Esophagus mucosa (tissue), 1 donor: ENCODE measurements at regions not wholly inside any gene's neighbourhood (a gene's known extent, or its start where the extent isn't known, plus 50 kb on each side); places are given as distances from the start of the nearest gene placed in this dataset.
"Not testable (repeated sequence)": the region's sequence is repeated elsewhere in the genome, so short reads cannot be mapped to it uniquely, and the experiment has no call there.

Experiments
- ATAC-seq: fragments of 200-7000 bp; cut with Tn5 transposase; one replicate; pipeline ENCODE4 v1.9.1; 2020
- donor health status: DM: yes; HTN: yes; CAD: no.

GRCh38 chr2:39871291-39871761 lies 92.3 kb upstream of the THUMPD2 start:
- peak; percentile 67 for ATAC-seq

DNA sequence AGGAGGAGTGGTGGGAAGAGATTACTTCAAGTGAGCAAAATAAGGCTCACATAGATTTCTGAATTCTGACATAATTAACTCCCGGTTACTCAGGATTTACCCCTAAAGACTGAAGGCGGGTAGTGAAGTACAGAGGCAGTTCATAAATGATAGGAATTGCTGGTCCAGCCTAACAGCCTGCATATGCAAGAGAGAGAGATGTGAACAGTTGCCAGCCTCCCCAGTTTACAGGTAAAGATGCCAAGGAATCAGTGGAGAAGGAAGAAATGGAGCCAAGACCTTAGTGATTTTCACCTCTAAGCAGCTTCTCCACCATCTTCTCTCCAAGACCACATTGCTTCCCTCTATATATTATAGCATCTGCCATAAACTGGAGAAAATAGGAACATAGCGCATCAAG lies 91.8 kb upstream of the THUMPD2 start:
- no peak for ATAC-seq

DNA sequence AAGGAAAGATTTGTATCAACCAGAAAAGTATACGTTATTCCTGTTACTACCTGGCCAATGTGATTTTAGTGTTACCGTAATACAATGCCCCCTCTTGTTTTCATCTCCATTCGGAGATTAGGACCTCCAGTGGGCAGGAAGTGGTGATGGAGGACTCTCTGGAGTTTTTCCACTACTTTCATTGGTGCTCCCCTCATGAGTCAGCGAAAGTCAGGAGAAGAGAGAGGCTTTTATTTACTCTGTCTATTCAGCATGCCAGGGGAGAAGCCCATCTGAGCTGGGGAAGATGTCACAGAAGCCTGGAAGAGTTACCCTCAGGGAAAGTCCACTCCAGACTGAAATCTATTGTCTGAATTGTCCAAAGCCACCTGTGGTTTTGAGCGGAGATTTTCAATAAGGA lies 88.2 kb upstream of the THUMPD2 start:
- ATAC-seq: no peak

GRCh38 chr2:39865751-39866150 lies 86.7 kb upstream of the THUMPD2 start:
- no peak for ATAC-seq

- not testable (repeated sequence) for ATAC-seq
These were observed 84.6 kb upstream of the THUMPD2 start for GRCh38 chr2:39863672-39864071.

GRCh38 chr2:39860538-39860937 lies 81.5 kb upstream of the THUMPD2 start:
- ATAC-seq: no peak

GRCh38 chr2:39858677-39859076 lies 79.6 kb upstream of the THUMPD2 start:
- ATAC-seq: no peak

GRCh38 chr2:39855856-39856255 lies 76.8 kb upstream of the THUMPD2 start:
- no peak for ATAC-seq

DNA sequence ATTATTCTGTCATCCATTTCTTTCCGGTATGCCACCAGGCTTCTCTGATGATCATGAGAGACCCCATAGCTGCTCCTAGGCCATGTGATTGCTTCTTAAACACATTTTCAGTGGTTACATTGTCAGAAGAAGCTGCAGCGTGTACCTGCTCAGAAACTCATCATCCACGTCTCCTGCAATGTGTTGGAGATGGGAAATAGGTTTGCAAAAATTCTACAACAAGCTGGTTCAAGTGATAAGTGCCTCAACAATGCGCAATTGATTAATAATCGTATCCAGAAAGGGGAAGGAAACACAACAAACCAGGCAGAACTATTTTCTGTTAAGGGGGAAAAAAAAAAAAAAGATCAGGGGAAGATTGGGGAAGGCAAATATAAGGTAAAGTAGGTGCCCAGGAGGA lies 75.7 kb upstream of the THUMPD2 start:
- no peak for ATAC-seq

DNA sequence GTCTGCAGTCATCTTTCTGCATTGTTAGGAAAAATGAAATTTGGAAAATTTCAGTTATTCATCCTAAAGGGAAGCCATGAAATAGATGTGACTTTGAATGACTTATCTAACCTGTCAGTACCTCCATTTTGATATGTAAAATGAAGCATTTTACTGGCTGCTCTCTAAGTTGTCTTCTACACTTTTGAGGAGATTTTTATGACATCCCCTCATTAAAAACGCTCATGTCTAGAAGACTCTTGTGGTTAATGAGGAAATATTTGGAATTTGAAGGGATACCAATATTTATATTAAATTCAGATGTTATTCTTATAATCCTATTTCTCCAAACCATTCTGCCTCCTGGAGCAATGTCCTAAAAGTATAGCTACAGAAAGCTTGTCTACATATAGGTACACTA lies 73.8 kb upstream of the THUMPD2 start:
- no peak for ATAC-seq

DNA sequence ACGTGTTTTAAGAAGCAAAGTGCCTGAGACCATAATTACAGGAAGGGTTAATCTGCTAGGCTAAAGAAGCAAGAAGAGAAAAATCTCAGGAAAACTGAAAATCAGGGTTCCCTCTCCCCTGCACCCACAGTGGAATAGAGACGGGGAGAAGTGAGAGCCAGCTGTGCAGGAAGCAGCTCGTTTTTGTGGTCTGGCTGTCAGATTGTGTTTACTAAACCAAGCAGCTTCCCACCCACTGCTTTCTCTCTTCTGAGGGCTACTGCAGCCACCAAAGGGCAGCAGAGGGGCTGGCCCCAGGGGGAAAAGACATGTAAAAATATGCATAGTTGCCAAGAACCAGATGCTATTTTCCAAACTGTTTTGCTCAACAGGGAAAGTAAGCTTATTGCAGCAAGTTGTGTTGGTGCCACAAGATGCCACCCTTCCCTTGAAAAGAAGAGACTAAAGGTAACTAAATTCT lies 72.6 kb upstream of the THUMPD2 start:
- ATAC-seq: no peak

DNA sequence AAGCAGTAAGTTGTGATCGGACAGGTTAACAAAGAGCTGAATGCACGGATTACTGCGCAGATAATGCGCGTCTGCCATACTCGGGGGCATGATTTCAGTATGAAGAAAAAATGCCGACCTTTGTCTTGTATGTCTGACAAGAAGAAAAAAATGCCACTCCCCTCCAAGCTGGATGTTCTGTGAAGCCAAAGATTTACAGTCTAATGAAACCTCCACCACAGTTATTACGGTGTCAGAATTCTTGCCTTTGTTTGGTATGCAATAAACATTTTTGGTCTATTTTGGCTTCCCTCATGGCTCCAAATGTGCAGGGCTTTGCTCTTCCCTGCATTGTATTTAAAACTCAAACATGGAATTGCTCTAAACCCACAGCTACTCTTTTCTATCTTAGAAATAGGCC lies 72.2 kb upstream of the THUMPD2 start:
- no peak for ATAC-seq

DNA sequence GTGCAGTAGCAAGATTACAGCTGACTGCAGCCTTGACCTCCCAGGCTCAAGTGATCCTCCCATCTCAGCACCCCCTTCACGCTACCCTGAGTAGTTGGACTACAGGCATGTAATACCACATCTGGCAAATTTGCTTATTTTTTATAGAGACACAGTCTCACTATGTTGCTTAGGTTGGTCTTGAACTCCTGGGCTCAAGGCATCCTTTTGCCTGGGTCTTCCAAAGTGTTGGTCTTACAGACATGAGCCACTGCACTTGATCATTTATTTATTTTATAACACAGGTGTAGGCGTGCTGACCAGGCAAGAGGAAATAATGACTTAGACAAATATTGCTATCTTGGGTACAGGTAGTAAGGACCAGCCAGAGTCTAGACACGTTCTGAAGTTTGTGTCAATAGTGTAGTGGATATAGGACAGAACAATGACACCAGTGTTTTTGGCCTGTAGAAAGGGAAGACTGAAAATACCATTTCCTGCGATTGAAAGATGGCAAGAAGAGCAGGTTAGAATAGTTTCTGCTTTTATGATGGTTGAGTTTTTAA lies 71.0 kb upstream of the THUMPD2 start:
- ATAC-seq: no peak

DNA sequence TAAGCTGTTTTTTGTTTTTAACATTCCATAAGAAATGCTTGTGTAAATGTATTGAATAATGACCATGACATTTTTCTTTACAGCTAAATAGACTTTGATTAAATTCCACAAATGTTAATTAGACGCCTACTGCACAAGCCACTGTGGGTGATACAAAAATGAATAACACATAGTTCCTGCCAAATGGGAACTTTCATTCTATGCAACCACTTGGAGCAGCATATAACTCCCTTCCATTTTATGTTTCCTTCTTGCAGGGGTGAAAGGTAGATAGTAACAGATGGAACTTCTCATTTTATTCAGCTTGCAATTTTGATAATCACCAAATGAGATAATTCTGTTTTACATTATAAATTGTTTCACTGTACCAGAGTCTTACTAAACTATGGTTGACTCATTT lies 70.0 kb upstream of the THUMPD2 start:
- no peak for ATAC-seq

DNA sequence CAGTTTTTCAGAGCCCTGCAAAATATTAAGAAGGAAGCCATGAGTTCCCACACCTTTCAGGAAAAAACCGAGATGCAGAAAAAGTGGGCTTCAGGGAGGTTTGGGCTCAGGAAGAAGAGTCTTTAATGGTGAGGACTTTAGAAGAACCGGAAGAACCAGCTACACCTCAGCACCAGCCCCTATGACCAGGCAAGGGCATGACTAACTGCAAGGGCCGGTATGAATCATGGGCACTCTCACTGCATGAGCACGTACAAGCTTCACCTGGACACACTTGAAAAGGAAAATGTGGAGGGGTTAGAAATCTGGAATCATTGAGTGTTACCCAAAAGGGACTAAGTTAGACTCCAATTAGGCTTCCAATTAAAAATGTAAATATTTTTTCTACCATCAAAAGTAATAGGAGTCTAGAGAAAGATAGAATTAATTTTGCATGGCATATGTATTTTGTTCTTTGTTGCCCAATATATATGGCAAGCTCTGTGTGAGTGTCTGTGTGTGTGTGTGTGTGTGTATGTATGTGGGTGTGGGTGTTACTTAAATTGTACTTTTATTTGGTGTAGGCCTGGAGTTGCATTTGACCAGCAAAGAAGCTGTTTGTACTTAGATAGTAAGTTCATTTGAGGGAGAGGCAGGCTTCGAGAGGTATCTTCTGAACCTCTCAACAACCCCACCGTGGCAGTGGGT lies 66.5 kb upstream of the THUMPD2 start:
- peak; percentile 100 for ATAC-seq

DNA sequence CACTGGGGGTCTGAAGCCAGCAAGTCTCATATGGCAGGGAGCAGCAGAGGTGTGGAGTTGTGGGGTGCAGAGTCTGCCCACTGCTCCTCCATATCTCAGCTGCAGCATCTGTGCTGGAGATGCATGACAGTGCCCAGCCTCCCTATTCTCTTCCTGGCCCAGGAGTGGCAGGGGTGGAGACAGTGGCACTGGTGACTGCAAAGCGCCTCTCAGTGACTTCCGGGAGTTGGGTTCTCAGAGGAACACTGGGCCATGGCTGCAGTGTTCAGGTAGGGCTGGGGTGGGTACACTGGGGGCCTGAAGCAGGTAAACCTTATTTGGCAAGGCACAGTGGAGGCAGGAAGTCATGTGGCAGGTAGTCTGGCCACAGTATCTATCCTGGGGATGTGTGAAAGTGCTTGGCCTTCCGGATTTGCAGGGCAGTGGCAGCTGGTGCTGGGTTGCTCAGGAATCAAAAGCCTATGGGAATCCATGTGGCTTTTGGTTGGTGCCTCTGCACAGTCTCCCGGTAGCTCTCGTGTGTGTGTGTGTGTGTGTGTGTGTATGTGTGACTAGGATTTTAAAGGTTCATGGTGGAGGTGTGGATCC lies 60.3 kb upstream of the THUMPD2 start:
- peak; percentile 11 for ATAC-seq

DNA sequence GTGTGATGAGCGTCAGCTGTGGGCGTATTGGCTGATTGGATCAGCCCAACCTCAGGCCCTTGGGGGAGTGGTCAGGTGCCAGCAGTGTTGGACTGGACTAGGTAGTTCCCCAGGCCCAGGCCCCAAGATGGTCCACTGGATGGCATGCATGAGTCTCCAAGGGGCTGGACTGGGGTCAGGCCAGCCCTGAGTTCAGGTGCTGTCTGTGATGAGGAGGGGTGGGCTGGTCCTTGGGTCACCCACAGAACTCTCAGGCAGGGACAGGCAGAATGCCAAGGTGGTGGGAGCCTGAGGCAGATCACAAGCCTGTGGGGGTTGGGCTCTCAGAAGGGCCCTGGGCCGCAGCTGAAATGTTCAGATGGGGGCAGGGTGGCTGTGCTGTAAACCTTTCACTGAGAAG lies 59.5 kb upstream of the THUMPD2 start:
- no peak for ATAC-seq

- ATAC-seq: peak; percentile 79
These were observed 58.9 kb upstream of the THUMPD2 start for GRCh38 chr2:39837856-39838453.

GRCh38 chr2:39836638-39837037 lies 57.6 kb upstream of the THUMPD2 start:
- ATAC-seq: no peak

GRCh38 chr2:39834426-39834825 lies 55.4 kb upstream of the THUMPD2 start:
- ATAC-seq: no peak

- ATAC-seq: not testable (repeated sequence)
These were observed 51.6 kb upstream of the THUMPD2 start for GRCh38 chr2:39830610-39831009.
